OCI-LY1 (cell line): ENCODE measurements at regions not wholly inside any gene's neighbourhood (a gene's known extent, or its start where the extent isn't known, plus 50 kb on each side); places are given as distances from the start of the nearest gene placed in this dataset.

Experiments used
- H2AFZ ChIP-seq: fragments of 200-600 bp; sonication (generic), shearing (Covaris generic); 2 replicates; pipeline ENCODE4 v1.6.0; 2014; ENCODE audit warnings: antibody characterized with exemption, mild to moderate bottlenecking, low read length
- H3F3A ChIP-seq: fragments of 200-600 bp; sonication (generic), shearing (Covaris generic); 2 replicates; pipeline ENCODE4 v1.6.0; 2014; ENCODE audit warnings: mild to moderate bottlenecking, antibody characterized with exemption, low read length, moderate library complexity; ENCODE audit not compliant: insufficient read depth
- H3K27ac ChIP-seq: fragments of 200-600 bp; sonication (generic); 2 replicates; pipeline ENCODE4 v1.5.1; 2014; ENCODE audit warnings: low read length, mixed run types, mild to moderate bottlenecking, low read depth; ENCODE audit not compliant: poor library complexity, severe bottlenecking
- H3K27me3 ChIP-seq: fragments of 200-600 bp; sonication (generic); 2 replicates; pipeline ENCODE4 v1.6.0; 2014; ENCODE audit warnings: antibody characterized with exemption, mild to moderate bottlenecking, low read length, moderate library complexity; ENCODE audit not compliant: insufficient read depth
- H3K36me3 ChIP-seq: fragments of 200-600 bp; sonication (generic); 2 replicates; pipeline ENCODE4 v1.6.1; 2014; ENCODE audit warnings: mild to moderate bottlenecking, antibody characterized with exemption, low read length, moderate library complexity, mixed read lengths; ENCODE audit not compliant: insufficient read depth
- H3K4me1 ChIP-seq: fragments of 200-600 bp; sonication (generic); 2 replicates; pipeline ENCODE4 v1.5.1; 2014; ENCODE audit warnings: mild to moderate bottlenecking, low read length, moderate library complexity; ENCODE audit not compliant: insufficient read depth, severe bottlenecking
- H3K4me2 ChIP-seq: fragments of 200-600 bp; sonication (generic), shearing (Covaris generic); 2 replicates; pipeline ENCODE4 v1.6.1; 2014; ENCODE audit warnings: low read length
- H3K4me3 ChIP-seq: fragments of 200-600 bp; sonication (generic); 2 replicates; pipeline ENCODE4 v1.5.1; 2014; ENCODE audit warnings: low read length, low read depth, mild to moderate bottlenecking, mixed read lengths; ENCODE audit not compliant: poor library complexity, severe bottlenecking
- H3K79me2 ChIP-seq: fragments of 200-600 bp; shearing (Covaris generic); 2 replicates; pipeline ENCODE4 v1.6.1; 2016; ENCODE audit warnings: mixed run types, low read length, mixed read lengths; ENCODE audit not compliant: insufficient read depth
- H3K9ac ChIP-seq: fragments of 200-600 bp; sonication (generic), shearing (Covaris generic); 2 replicates; pipeline ENCODE4 v1.6.1; 2014; ENCODE audit warnings: mild to moderate bottlenecking, low read length, mixed read lengths
- H3K9me2 ChIP-seq: fragments of 200-600 bp; sonication (generic), shearing (Covaris generic); 2 replicates; pipeline ENCODE4 v1.6.1; 2014; ENCODE audit warnings: low read depth, mild to moderate bottlenecking, low read length, mixed read lengths
- H3K9me3 ChIP-seq: fragments of 200-600 bp; shearing (Covaris generic); 2 replicates; pipeline ENCODE4 v1.6.1; 2014; ENCODE audit warnings: low read length, mixed read lengths
- H4K20me1 ChIP-seq: fragments of 200-600 bp; sonication (generic), shearing (Covaris generic); 2 replicates; pipeline ENCODE4 v1.6.0; 2016; ENCODE audit warnings: mild to moderate bottlenecking, low read length; ENCODE audit not compliant: insufficient read depth
- EZH2 ChIP-seq: fragments of 200-600 bp; sonication (generic), shearing (Covaris generic); IDR thresholded peaks from 2 replicates; pipeline ENCODE4 v1.8.0; 2017; ENCODE audit warnings: borderline replicate concordance, mixed run types, mild to moderate bottlenecking, antibody characterized with exemption, low read length, moderate library complexity, mixed read lengths
- TF ChIP-seq, protein P1 (sequence below): fragments of 200-600 bp; sonication (generic), shearing (Covaris generic); IDR thresholded peaks from 2 replicates; pipeline ENCODE4 v1.5.1; 2017; ENCODE audit warnings: mild to moderate bottlenecking, antibody characterized with exemption, low read length, moderate library complexity, mixed read lengths

DNA sequence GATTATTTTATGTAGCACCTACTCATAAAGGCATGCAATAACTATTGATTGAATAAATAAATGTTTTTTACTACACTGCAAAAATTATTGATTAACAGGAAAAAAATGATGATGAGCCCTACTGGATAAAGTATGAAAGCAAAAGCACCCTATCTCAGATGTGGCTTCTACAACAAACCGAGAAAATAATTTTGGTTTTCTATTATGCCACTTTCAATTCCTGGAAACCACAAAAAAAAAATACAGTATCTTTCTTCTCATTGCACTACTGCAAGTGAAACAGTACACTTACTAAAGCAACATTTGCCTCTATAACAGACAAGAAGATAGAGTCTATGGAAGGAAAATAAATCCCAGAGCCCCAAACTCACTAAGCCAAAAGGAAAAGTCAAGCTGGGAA lies 1882.4 kb downstream of the NCAM2 start:
- Histone ChIP-seq H3K27me3 (no peaks in the 10 kb centered on the region), H3K4me1 (peaks cover 12% of the 10 kb centered on the region), H3K9me3 (no peaks in the 10 kb centered on the region), H3K4me2 (no peak overlapping the region), H3F3A (no peaks in the 10 kb centered on the region), H3K27ac (no peak overlapping the region), H3K9ac (no peak overlapping the region), H3K79me2 (no peaks in the 10 kb centered on the region), H3K4me3 (no peak overlapping the region), H3K36me3 (no peaks in the 10 kb centered on the region), H3K9me2 (no peaks in the 10 kb centered on the region), H2AFZ (no peak overlapping the region), H4K20me1 (no peaks in the 10 kb centered on the region)
- no peak for TF ChIP-seq EZH2
- TF ChIP-seq, protein P1, sequence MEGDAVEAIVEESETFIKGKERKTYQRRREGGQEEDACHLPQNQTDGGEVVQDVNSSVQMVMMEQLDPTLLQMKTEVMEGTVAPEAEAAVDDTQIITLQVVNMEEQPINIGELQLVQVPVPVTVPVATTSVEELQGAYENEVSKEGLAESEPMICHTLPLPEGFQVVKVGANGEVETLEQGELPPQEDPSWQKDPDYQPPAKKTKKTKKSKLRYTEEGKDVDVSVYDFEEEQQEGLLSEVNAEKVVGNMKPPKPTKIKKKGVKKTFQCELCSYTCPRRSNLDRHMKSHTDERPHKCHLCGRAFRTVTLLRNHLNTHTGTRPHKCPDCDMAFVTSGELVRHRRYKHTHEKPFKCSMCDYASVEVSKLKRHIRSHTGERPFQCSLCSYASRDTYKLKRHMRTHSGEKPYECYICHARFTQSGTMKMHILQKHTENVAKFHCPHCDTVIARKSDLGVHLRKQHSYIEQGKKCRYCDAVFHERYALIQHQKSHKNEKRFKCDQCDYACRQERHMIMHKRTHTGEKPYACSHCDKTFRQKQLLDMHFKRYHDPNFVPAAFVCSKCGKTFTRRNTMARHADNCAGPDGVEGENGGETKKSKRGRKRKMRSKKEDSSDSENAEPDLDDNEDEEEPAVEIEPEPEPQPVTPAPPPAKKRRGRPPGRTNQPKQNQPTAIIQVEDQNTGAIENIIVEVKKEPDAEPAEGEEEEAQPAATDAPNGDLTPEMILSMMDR, result no peak

DNA sequence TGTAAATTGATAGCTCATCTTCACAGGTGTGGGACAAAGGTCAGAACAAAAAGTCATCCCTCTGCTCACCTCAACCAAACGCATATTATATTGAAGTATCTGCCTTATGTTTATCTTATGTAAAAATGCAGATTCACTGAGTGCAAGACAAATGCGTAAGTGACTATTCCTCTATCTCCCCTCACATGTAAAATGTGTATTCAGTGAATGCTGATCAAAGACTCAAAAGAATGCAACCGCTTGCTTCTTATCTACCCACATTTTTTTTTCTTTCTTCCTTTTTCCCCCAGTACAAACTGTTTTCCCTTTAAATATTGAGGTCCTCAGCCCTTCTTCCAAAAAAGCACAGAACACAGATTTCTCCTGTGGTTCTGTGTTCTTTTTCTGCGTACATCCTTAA lies 1882.9 kb downstream of the NCAM2 start:
- Histone ChIP-seq H3K9me2 (no peaks in the 10 kb centered on the region), H3K4me1 (peaks cover 6% of the 10 kb centered on the region), H3K79me2 (no peaks in the 10 kb centered on the region), H3K9me3 (no peaks in the 10 kb centered on the region), H3K36me3 (no peaks in the 10 kb centered on the region), H2AFZ (no peak overlapping the region), H3K4me2 (no peak overlapping the region), H3F3A (no peaks in the 10 kb centered on the region), H3K27ac (no peak overlapping the region), H4K20me1 (no peaks in the 10 kb centered on the region), H3K4me3 (no peak overlapping the region), H3K27me3 (no peaks in the 10 kb centered on the region), H3K9ac (no peak overlapping the region)
- TF ChIP-seq, protein P1, result no peak
- no peak for TF ChIP-seq EZH2

GRCh38 chr21:22885079-22885478 lies 1886.9 kb downstream of the NCAM2 start:
- no peaks in the 10 kb centered on the region for H3K9me2 ChIP-seq
- no peaks in the 10 kb centered on the region for H3K36me3 ChIP-seq
- no peaks in the 10 kb centered on the region for H3F3A ChIP-seq
- H3K4me1 ChIP-seq, result peaks cover 3% of the 10 kb centered on the region
- no peaks in the 10 kb centered on the region for H4K20me1 ChIP-seq
- H2AFZ ChIP-seq, result no peak overlapping the region
- H3K27ac ChIP-seq, result no peak overlapping the region
- H3K4me3 ChIP-seq, result no peak overlapping the region
- H3K9ac ChIP-seq, result no peak overlapping the region
- no peaks in the 10 kb centered on the region for H3K9me3 ChIP-seq
- H3K27me3 ChIP-seq, result no peaks in the 10 kb centered on the region
- TF ChIP-seq, protein P1, result no peak
- no peak for TF ChIP-seq EZH2
- no peaks in the 10 kb centered on the region for H3K79me2 ChIP-seq
- H3K4me2 ChIP-seq, result no peak overlapping the region
